Lung (tissue), 11 donors: ENCODE measurements at regions not wholly inside any gene's neighbourhood (a gene's known extent, or its start where the extent isn't known, plus 50 kb on each side); places are given as distances from the start of the nearest gene placed in this dataset.

ENCODE experiments used
- ATAC-seq: fragments of 200-7000 bp; cut with Tn5 transposase; one replicate; pipeline ENCODE4 v1.9.1; 2020; ENCODE audit warnings: moderate number of reproducible peaks; ENCODE audit not compliant: insufficient read depth, low FRiP score
- DNase-seq, 3 donors: peaks; one replicate each; pipeline ENCODE4 v3.0.0-alpha.2; 2013 to 2017
- H3K27ac ChIP-seq, 2 donors: one replicate each; pipeline ENCODE4 v1.5.1; 2013; ENCODE audit warnings: mild to moderate bottlenecking in 2 of 2, moderate library complexity in 2 of 2, control low read depth in 1 of 2, inconsistent platforms in 1 of 2, low read depth in 1 of 2, low read length in 1 of 2
- H3K27me3 ChIP-seq, 3 donors: one replicate each; pipeline ENCODE4 v1.5.1; 2013; ENCODE audit warnings: low read length in 2 of 3; ENCODE audit not compliant: control insufficient read depth in 3 of 3, insufficient read depth in 3 of 3
- H3K36me3 ChIP-seq, 4 donors: one replicate each; pipeline ENCODE4 v1.5.1; 2013; ENCODE audit warnings: low read length in 4 of 4, mild to moderate bottlenecking in 1 of 4, moderate library complexity in 1 of 4; ENCODE audit not compliant: control insufficient read depth in 4 of 4, insufficient read depth in 4 of 4
- H3K4me1 ChIP-seq, 5 donors: one replicate each; pipeline ENCODE4 v1.5.1; 2013; ENCODE audit warnings: low read length in 5 of 5, mild to moderate bottlenecking in 2 of 5, moderate library complexity in 1 of 5; ENCODE audit not compliant: control insufficient read depth in 5 of 5, insufficient read depth in 5 of 5
- H3K4me3 ChIP-seq: one replicate; pipeline ENCODE4 v1.5.1; 2013; ENCODE audit warnings: mild to moderate bottlenecking, control low read depth, moderate library complexity
- H3K9ac ChIP-seq, 2 donors: one replicate each; pipeline ENCODE4 v1.5.1; 2013; ENCODE audit warnings: low read length in 2 of 2, control low read depth in 1 of 2; ENCODE audit not compliant: insufficient read depth in 1 of 2
- H3K9me3 ChIP-seq, 4 donors: one replicate each; pipeline ENCODE4 v1.5.1; 2013; ENCODE audit warnings: low read length in 3 of 4, mild to moderate bottlenecking in 1 of 4, moderate library complexity in 1 of 4; ENCODE audit not compliant: control insufficient read depth in 4 of 4, insufficient read depth in 3 of 4
- CTCF ChIP-seq: IDR thresholded peaks from 2 replicates; pipeline ENCODE4 v1.5.1; 2012; ENCODE audit warnings: mild to moderate bottlenecking; ENCODE audit errors: control extremely low read depth, extremely low read depth
- WGBS, 2 donors: extraction: QIAGEN DNeasy Blood & Tissue Kit; methylation state at CpG; one replicate each; pipeline ENCODE4 v1.1.7; 2013; 5-methylcytosine and 5-hydroxymethylcytosine counted together
- donor health status: control.
- donor health status: control.
- donor health status: Bipolar disorder and iron deficiency.
- donor health status: healthy.
- donor health status: DM: yes; HTN: yes; CAD: no.

- 63 to 80% methylated on average over 3 of the region's 3 CpGs for WGBS, 2 donors
- H3K36me3 ChIP-seq = no peaks in the 10 kb centered on the region
- DNase-seq (no peak), ATAC-seq (no peak)
- TF ChIP-seq CTCF = no peak
- H3K4me1 ChIP-seq = no peaks in the 10 kb centered on the region
- H3K27me3 ChIP-seq = no peaks in the 10 kb centered on the region
- no peak overlapping the region for H3K4me3 ChIP-seq
- no peaks in the 10 kb centered on the region for H3K9me3 ChIP-seq
- no peak overlapping the region for H3K27ac ChIP-seq
- H3K9ac ChIP-seq = no peak overlapping the region
Measured at GRCh38 chr3:83581546-83581945, 1377.2 kb upstream of the CADM2 start.

- H3K27ac ChIP-seq = no peak overlapping the region
- no peaks in the 10 kb centered on the region for H3K9me3 ChIP-seq
- H3K4me1 ChIP-seq = no peaks in the 10 kb centered on the region
- no peak overlapping the region for H3K4me3 ChIP-seq
- H3K36me3 ChIP-seq = no peaks in the 10 kb centered on the region
- H3K9ac ChIP-seq = no peak overlapping the region
- DNase-seq = no peak
- H3K27me3 ChIP-seq = no peaks in the 10 kb centered on the region
- ATAC-seq = no peak
- TF ChIP-seq CTCF = no peak
- WGBS, 2 donors = 42 to 49% methylated on average over 2 of the region's 2 CpGs
Measured at GRCh38 chr3:83601704-83602103, 1357.1 kb upstream of the CADM2 start.

- DNase-seq (no peak), ATAC-seq (no peak)
- Histone ChIP-seq H3K27ac (no peak overlapping the region), H3K36me3 (no peaks in the 10 kb centered on the region), H3K9ac (no peak overlapping the region), H3K27me3 (no peaks in the 10 kb centered on the region), H3K4me3 (no peak overlapping the region), H3K4me1 (no peaks in the 10 kb centered on the region), H3K9me3 (no peaks in the 10 kb centered on the region)
- no peak for TF ChIP-seq CTCF
- 78 to 87% methylated on average over 2 of the region's 2 CpGs for WGBS, 2 donors
Measured at GRCh38 chr3:83622526-83622925, 1336.3 kb upstream of the CADM2 start.

GRCh38 chr3:83625261-83625660 lies 1333.5 kb upstream of the CADM2 start:
- no peaks in the 10 kb centered on the region for H3K4me1 ChIP-seq
- 51 to 60% methylated on average over 1 of the region's 1 CpG for WGBS, 2 donors
- ATAC-seq (no peak), DNase-seq (no peak)
- no peak for TF ChIP-seq CTCF
- no peaks in the 10 kb centered on the region for H3K9me3 ChIP-seq
- no peak overlapping the region for H3K4me3 ChIP-seq
- no peaks in the 10 kb centered on the region for H3K27me3 ChIP-seq
- H3K27ac ChIP-seq = no peak overlapping the region
- H3K9ac ChIP-seq = no peak overlapping the region
- no peaks in the 10 kb centered on the region for H3K36me3 ChIP-seq
